ENCODE measurements at regions not wholly inside any gene's neighbourhood (a gene's known extent, or its start where the extent isn't known, plus 50 kb on each side); places are given as distances from the start of the nearest gene placed in this dataset.

GRCh38 chr14:85409481-85410210 lies 120.3 kb upstream of the FLRT2 start:
- Histone ChIP-seq H3K27ac (no peak overlapping the region), H3K4me2 (no peak overlapping the region), H3K9me3 (no peaks in the 10 kb centered on the region), H3K4me3 (no peak overlapping the region), H3K4me1 (peaks cover under 1% of the 10 kb centered on the region; the same call in 1 of the 3 replicates)
- WGBS (ENCODE audit: missing lambda C conversion rate): 53% methylated on average over 3 of the region's 3 CpGs
- no peak for ATAC-seq
- no peak for FAIRE-seq
- ChIA-PET POLR2A (no interaction called here), CTCF (interaction anchor here (3.7 kb wide), 1 partner anchor 119 kb away, joined by 17 read pairs; the partner anchor contains the start of gene FLRT2)
- no peak for DNase-seq (ENCODE audit: low read depth in 1 of 2, low spot score in 1 of 2)
- TF ChIP-seq SMC3 (IDR thresholded peaks at IDR 0.05) (no peak), USF2 (IDR thresholded peaks at IDR 0.05) (no peak), RAD21 (conservative IDR thresholded peaks at IDR 0.05 in 1 of 2, IDR thresholded peaks at IDR 0.05 in 1 of 2) (no peak), MAZ (IDR thresholded peaks at IDR 0.05; ENCODE audit: borderline replicate concordance, low read depth, low read length) (no peak), MAFK (IDR thresholded peaks at IDR 0.05; ENCODE audit: partially characterized antibody) (no peak), EHMT2 (IDR thresholded peaks at IDR 0.05; ENCODE audit: low read depth) (no peak), MAX (IDR thresholded peaks at IDR 0.05) (no peak), ZNF302 (CRISPR knock-in tag; IDR thresholded peaks at IDR 0.05) (no peak), HOXB13 (CRISPR knock-in tag; IDR thresholded peaks at IDR 0.05; ENCODE audit: low read depth) (no peak), HES2 (IDR thresholded peaks at IDR 0.05) (no peak), ESRRA (IDR thresholded peaks at IDR 0.05; ENCODE audit: borderline replicate concordance, low read length) (no peak), HEYL (CRISPR knock-in tag; IDR thresholded peaks at IDR 0.05) (no peak), CBX2 (IDR thresholded peaks at IDR 0.05; ENCODE audit: borderline replicate concordance, low read depth) (no peak), FOXS1 (CRISPR knock-in tag; IDR thresholded peaks at IDR 0.05) (no peak), HDAC2 (IDR thresholded peaks at IDR 0.05) (no peak), JUNB (IDR thresholded peaks at IDR 0.05) (no peak), NFE2L2 (conservative IDR thresholded peaks at IDR 0.05; ENCODE audit: low read length) (no peak), GATA3 (IDR thresholded peaks at IDR 0.05; ENCODE audit: borderline replicate concordance) (no peak), ELK1 (IDR thresholded peaks at IDR 0.05; ENCODE audit: low read depth, low read length) (no peak)

- Histone ChIP-seq H3K9me3 (no peaks in the 10 kb centered on the region), H3K4me2 (no peak overlapping the region), H3K4me1 (peaks cover 27% of the 10 kb centered on the region), H3K4me3 (no peak overlapping the region), H3K27ac (no peak overlapping the region)
- WGBS (ENCODE audit: missing lambda C conversion rate): 87% methylated on average over 1 of the region's 1 CpG
- FAIRE-seq (no peak), ATAC-seq (no peak), DNase-seq (ENCODE audit: low read depth in 1 of 2, low spot score in 1 of 2) (no peak)
- CTCF ChIA-PET: no interaction called here
- POLR2A ChIA-PET: no interaction called here
- TF ChIP-seq MAFK (IDR thresholded peaks at IDR 0.05; ENCODE audit: partially characterized antibody): peak; percentile 60
- no peak for TF ChIP-seq POLR2A (IDR thresholded peaks at IDR 0.05; ENCODE audit: low read length)
Measured at GRCh38 chr14:85412756-85413155, 117.2 kb upstream of the FLRT2 start.

- TF ChIP-seq RNF2 (IDR thresholded peaks at IDR 0.05; ENCODE audit: borderline replicate concordance, low read depth) (no peak), MAX (IDR thresholded peaks at IDR 0.05) (no peak), HOXB5 (CRISPR knock-in tag; IDR thresholded peaks at IDR 0.05) (no peak), ZFP36 (IDR thresholded peaks at IDR 0.05; ENCODE audit: borderline replicate concordance, partially characterized antibody) (no peak), TP53 (CRISPR knock-in tag; IDR thresholded peaks at IDR 0.05) (no peak), SREBF2 (IDR thresholded peaks at IDR 0.05) (no peak), ZSCAN20 (CRISPR knock-in tag; IDR thresholded peaks at IDR 0.05) (no peak), POLR2AphosphoS2 (conservative IDR thresholded peaks at IDR 0.05; ENCODE audit: low read length) (no peak), JUN (IDR thresholded peaks at IDR 0.05) (no peak), GATA3 (IDR thresholded peaks at IDR 0.05; ENCODE audit: borderline replicate concordance) (no peak), FOSL2 (IDR thresholded peaks at IDR 0.05) (no peak), FOSL2 (CRISPR knock-in tag; IDR thresholded peaks at IDR 0.05) (no peak)
- FAIRE-seq (no peak), DNase-seq (ENCODE audit: low read depth in 1 of 2, low spot score in 1 of 2) (no peak), ATAC-seq (no peak)
- Histone ChIP-seq H3K4me3 (no peak overlapping the region), H3K27ac (peak overlapping the region in 1 of 2 experiments; percentile 78; a peak in 3 of 6 replicates), H3K9me3 (no peaks in the 10 kb centered on the region), H3K4me2 (no peak overlapping the region), H3K4me1 (peaks cover 30% of the 10 kb centered on the region)
- CTCF ChIA-PET: interaction anchor here (0.5 to 1.0 kb wide), 3 partner anchors 75 to 1394 kb away, joined by 3 read pairs; no protein-coding TSS in a partner anchor
- 79% methylated on average over 5 of the region's 5 CpGs for WGBS (ENCODE audit: missing lambda C conversion rate)
- POLR2A ChIA-PET: no interaction called here
Measured at GRCh38 chr14:85413836-85414526, 116.0 kb upstream of the FLRT2 start.
